IPS-NIHi11 (cell line): ENCODE measurements at regions not wholly inside any gene's neighbourhood (a gene's known extent, or its start where the extent isn't known, plus 50 kb on each side); places are given as distances from the start of the nearest gene placed in this dataset.

Experiments
- DNase-seq: peaks from one replicate; pipeline ENCODE4 v3.0.0; 2012; ENCODE audit warnings: mixed read lengths, low spot score

DNA sequence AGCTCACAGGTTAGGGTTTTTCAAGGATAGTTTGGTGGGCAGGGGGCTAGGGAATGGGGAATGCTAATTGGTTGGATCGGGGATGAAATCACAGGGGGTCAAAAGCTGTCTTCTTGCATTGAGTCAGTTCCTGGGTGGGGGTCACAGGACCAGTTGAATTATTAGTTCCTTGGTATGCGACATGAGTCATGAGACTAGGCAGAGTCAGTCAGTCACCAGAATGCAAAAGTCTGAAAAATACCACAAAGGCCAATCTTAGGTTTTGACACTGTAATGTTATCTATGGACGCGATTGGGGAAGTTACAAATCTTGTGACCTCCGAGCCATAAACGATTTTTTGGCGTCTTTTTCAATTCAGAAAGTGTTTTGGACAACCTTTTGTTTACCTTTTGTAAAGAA lies 101.2 kb downstream of the ZNF519 start:
- no peak for DNase-seq

DNA sequence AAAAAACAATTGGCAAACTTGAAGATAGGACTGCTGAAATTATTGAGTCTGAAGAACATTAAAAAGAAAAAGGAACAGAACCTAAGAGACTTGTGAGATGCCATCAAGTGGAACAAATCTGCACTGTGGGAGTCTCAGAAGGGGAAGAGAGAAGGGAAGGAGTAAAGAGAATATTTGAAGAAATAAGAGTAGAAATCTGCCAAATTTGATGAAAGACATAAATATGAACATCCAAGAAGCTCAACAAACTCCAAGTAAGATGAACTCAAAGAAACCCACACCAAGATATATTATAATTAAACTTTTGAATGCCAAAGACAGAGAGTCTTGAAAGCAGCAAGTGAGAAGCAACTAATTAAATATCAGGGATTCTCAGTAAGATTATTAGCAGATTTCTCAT lies 102.7 kb downstream of the ZNF519 start:
- no peak for DNase-seq

DNA sequence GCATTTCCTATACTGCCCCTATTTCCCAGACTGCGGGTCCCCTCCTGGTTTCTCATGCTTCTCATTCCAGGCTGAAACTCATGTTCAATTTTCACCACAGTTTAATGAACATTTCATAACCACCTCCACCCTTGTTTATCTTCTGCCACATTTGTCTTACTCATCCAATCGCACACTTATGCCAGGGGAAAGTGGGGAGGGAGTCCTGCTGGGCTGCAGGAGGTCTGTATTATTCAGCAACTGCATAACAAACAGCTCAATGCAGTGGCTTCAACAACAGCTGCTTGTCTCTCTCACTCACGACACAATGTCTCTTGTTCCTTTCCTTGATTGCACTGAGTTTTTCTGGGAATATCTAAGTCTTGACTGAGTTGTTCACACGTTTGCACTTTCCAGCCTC lies 106.0 kb downstream of the ZNF519 start:
- no peak for DNase-seq

DNA sequence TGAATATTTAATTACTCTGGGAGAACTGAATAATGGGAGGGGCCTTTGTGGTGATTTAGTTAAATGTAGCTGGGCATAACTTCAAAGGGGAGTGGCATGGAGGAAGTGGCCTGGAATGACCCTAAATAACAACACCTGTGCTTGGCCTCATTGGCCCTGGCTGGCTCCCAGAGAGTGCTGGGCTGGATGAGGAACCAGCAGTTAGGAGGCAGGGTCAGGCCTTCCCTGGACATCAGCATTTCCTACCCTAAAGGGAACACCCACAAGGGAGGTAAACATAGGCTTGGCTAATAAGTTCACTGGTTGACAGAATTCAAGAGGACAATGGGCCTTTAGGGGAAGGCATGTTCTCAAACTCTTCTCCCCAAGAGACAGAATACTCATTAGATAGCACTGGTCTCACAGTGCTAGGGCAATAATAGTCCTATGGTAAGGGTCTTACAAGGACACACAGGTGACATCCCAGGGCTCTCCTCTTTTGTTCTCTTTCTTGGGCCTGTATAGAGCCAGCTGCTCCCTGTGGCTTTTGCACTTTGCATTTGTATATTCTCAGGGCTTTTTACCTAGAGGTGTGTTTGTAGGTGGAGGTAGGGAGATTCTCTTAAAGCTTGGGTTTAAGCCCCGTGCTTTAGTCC lies 106.8 kb downstream of the ZNF519 start:
- peak; percentile 25 for DNase-seq

DNA sequence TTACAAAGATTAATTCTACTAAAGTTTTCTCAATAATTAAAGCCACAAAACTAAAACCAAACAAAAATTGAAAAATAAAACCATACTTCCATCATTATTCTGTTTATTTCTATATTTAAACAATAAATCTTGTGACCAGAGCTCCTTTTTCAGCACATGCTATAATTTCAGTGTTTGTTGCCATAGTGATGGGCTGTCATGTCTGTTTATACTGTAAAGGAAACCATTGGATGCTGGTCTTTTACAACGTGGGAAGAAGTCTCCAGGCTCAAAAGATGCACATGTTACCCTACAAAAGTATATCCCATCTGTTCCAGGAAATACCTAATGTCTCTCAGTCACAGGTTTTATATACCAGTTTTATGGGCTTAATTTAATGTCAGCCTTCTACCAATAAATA lies 100.1 kb upstream of the MC2R start:
- DNase-seq, result no peak

DNA sequence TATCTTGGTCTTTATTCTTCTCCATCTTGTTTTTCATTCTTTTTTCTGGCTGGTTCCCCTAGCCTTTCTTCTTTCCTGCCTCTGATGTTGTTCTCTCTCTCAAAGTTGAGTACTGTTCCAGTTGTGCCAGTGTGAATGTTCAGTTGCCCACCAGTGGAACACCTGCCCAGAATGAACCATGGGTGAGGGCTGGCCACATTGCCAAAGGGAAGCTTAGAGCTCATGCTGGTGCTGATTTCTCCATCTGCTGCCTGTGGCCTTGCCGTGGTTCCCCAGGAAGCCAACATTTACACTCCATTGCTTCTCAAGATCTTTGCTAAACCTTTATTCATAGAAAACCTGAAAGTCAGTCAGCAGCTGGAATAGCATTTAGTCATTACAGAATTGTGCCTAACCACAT lies 99.1 kb upstream of the MC2R start:
- no peak for DNase-seq

DNA sequence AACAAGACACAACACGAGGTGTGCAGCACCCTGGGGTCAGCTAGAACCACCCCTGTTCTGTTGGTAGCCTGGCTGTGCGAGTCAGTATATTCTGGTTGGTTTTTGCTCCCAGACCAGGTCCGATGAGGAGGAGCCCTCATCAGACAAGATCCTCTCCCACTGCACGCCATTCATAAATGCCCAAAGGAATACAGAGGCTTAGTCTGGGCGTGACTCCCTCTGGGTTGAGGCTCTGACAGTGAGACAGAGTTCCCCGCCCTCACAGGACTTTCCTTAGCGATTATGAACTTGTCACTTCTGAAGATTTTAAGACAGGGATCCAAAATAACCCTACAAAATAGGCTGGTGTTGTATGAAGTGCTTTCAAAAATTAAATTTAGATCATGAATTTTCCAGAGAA lies 85.5 kb upstream of the MC2R start:
- no peak for DNase-seq

DNA sequence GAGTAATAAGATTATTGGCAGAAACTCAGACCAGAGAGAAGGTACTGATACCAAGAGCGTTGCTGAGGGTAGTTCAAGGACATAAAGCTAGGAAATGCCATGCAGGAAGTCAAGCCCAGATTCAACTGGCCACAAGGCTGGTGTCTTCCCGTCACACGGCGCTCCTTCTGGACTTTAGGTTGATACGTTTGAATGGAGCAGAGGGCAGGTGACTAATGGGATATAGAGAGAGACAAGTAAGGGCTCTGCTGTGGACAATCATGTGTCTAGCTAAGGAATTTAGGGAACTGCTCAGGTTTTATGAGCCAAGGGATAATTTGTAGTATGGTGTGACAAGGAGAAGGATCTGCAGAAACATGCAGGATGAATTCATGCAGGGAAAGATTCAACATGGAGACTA lies 83.9 kb upstream of the MC2R start:
- DNase-seq, result no peak

DNA sequence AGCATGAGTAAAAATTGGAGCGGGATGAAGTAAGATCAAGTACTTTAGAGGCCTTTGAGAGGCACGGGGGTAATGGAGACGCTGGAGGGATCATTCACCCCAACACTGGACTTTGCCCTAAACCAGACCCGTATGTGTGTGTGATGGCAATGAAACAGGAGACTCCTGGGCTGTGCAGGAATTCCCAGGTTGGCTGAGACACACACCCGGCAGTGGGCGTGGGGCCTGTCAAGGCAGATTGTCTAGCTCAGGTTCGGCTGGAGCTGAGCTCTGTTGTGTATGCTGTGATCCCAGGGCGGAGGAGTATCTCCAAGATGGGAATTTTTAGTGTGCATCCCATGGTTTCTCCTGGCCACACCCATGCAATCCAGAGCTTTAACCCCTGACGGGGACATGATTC lies 83.2 kb upstream of the MC2R start:
- no peak for DNase-seq

DNA sequence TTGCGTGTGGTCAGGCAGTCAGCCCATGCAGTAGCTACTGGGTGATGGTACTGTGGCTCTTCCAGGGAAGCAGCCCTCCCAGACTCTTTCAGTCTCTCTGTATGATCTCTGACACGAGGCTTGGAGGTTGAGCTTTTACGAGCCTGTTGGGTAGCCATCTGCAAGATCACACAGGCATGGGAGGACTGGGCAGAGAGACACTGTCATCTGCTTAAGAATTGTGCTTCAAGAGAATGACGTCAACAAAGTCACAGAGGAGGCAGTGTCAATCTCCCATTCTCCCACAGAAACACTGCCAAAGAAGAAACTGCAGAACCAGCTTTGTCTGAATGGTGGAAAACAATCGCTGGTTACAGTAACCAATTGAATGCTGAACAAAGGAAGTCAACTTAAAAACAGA lies 78.4 kb upstream of the MC2R start:
- no peak for DNase-seq

DNA sequence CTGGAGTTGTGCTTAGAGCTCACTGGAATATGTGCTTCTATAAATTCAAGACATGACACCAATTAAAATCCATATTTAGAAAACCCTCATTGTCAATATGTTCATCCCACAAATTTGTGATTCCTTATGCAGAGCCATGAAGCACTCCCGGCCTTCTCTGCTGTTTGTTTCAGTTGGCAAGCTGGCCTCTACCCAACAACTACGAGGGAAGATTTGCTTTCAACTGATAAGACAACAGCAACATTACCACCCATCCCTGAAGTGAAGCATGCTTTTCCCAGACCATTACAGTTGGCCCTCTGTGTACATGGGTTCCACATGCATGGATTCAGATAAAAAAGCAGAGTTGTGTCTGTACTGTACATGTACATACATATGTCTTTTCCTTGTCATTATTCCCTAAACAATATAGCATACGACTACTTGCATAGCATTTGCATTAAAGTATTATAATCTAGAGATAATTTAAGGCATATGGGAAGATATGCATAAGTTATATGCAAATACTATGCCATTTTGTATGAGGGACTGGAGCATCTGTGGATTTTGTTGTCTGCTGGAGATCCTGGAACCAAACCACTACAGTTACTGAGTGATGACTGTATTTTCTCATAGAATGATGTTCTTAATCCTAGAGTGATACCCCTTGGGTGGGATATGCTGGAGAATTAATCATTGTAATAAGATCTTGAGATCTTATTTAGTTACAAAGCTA lies 77.6 kb upstream of the MC2R start:
- DNase-seq, result no peak

DNA sequence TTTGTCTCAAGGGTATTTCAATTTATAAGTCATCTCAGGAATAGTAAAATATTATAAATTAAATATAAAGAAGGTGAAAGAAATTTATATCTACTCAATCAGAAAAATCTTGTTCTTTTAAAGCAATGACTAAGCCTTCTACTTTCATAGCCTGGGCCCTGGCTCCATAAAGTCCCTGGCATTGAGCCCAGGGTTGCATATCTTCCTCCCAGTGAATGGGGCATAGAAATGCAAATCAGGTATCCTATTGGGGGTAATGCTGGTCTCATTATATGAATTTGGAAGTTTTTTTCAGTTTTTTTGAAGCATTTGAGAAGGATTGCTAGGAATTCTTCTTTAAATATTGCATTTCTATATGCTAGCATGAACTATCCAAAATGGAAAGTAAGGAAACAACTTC lies 73.9 kb upstream of the MC2R start:
- DNase-seq, result no peak

DNA sequence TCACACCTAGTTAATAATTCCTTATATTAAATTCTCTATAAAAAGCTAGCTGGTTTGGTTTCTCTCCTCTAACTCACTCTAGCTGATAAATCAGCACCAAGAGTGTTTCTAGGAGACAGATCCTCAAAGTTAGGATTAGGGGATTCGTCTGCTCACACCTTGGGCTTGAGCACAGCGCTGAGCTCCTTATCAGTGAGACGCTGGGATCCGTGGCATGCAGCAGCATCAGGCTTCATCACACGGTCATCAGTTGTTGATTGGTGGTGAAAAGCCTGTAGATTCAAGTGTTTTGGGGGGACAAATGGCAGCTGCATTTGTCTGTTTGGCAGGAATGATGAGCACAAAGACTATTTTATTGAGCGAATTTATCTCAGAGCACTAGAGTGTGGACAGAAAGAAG lies 72.6 kb upstream of the MC2R start:
- no peak for DNase-seq

DNA sequence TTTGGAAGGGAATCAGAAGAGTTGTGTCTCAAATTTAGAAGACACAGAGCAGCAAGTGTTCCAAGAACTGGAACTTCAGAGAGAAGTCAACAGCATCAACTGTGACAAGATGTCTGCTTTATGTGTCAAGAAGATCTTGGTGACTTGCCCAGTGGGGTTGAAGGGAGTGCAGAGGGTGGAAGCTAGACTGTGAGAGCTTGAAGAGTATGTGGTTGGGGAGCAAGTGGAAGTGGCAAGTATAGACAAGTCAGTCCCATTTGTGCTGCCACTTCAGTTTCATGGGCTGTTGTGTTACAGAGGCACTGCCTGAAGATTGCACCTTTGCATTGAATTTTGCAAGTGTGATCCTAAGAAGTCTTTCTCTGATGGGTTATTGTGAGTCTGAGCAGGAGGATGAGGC lies 68.7 kb upstream of the MC2R start:
- no peak for DNase-seq

DNA sequence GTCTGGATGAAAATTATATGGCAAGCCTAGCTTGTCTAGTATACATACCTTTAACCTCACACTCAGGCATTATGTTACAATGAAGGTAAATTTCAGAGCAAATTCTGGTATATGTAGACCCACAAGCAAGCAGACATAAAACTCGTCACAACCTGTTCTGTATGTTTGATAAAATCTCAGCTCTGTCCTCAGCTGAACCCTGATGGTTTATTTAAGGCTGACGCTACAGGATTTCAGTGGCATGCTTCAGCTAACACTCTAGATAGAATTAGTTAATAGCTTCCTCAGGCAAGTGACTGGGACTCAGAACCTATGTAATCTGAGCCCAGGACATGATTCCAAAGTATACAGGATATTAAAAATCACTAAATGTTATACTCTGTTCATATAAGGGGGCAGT lies 68.2 kb upstream of the MC2R start:
- DNase-seq, result no peak

DNA sequence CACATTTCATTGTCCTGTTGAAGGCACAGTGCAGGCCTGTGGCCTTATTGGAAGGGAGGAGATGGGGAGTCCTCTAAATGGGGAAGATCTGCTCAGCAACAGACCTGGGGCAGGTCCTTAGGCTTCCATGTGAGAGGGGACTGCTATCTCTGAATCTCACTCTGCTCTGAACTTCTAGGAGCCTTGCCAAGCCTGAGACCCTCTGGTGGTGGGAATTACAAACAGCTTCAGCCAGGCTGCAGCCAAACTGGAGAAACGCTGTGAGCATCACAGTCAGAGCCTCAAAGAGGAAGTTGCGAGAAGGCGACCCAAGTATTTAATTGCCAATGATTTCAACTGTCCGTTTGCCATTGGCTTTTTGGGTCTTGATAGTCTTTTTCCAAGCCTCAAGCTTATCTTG lies 66.8 kb upstream of the MC2R start:
- DNase-seq, result peak; percentile 51

DNA sequence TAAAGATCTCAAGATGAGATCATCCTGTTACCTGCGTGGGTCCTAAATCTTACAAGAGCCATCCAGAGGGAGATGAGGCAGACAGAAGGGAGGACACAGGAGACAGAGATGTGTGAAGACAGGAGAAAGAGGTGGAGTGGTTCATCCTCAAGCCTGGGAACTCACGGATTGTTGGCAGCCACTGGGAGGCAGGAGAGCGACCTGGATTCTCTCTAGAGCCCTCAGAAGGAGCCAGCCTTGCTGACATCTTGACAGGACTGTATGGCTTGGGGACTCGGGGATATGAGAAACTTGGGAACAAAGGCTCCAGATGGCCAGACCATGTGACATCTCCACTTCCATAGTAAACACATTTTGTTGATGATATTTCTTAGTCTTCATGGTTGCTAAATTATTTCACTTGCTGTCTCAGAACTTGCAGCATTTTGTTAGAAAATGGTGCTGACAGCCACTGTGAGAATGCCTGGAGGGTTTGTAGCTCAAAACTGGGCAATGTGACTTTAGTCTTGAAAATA lies 57.8 kb upstream of the MC2R start:
- DNase-seq, result peak; percentile 12
